ENCODE measurements at regions not wholly inside any gene's neighbourhood (a gene's known extent, or its start where the extent isn't known, plus 50 kb on each side); places are given as distances from the start of the nearest gene placed in this dataset.

- peaks cover 2% of the 10 kb centered on the region for H3K4me1 ChIP-seq (ENCODE audit: insufficient read depth, low read length)
- TF ChIP-seq CTCF (IDR thresholded peaks at IDR 0.05; ENCODE audit: insufficient read depth, low read depth, low read length) (no peak), EZH2 (IDR thresholded peaks at IDR 0.05; ENCODE audit: insufficient read depth, low read length) (no peak)
- H3K27ac Mint-ChIP-seq (ENCODE audit: unreplicated experiment), result peak overlapping the region; percentile 41
- no peak overlapping the region for H3K27ac ChIP-seq (ENCODE audit: low read depth, low read length)
- no peak overlapping the region for H3K4me2 ChIP-seq (ENCODE audit: low read length)
- H3K36me3 Mint-ChIP-seq (ENCODE audit: low read depth, unreplicated experiment), result peaks cover 7% of the 10 kb centered on the region
- H3K27me3 ChIP-seq (ENCODE audit: insufficient read depth, low read length), result no peaks in the 10 kb centered on the region
- no peaks in the 10 kb centered on the region for H4K20me1 ChIP-seq (ENCODE audit: insufficient read depth, low read length)
- H3K4me3 Mint-ChIP-seq (ENCODE audit: unreplicated experiment), result no peak overlapping the region
- FAIRE-seq (no peak), DNase-seq (ENCODE audit: low read depth) (no peak)
- H3K9me3 Mint-ChIP-seq (ENCODE audit: unreplicated experiment), result no peaks in the 10 kb centered on the region
- no peak overlapping the region for H3K4me3 ChIP-seq (ENCODE audit: insufficient read depth, low read depth, low read length)
- no peak overlapping the region for H2AFZ ChIP-seq (ENCODE audit: low read depth, low read length)
- no peak overlapping the region for H3K9ac ChIP-seq (ENCODE audit: low read length)
- peaks cover 5% of the 10 kb centered on the region for H3K4me1 Mint-ChIP-seq (ENCODE audit: low read depth, unreplicated experiment)
- H3K79me2 ChIP-seq (ENCODE audit: insufficient read depth, low read length), result no peaks in the 10 kb centered on the region
- no peaks in the 10 kb centered on the region for H3K9me3 ChIP-seq (ENCODE audit: insufficient read depth, low read depth, low read length)
- H3K36me3 ChIP-seq (ENCODE audit: insufficient read depth, low read length), result peaks cover 4% of the 10 kb centered on the region
- no peaks in the 10 kb centered on the region for H3K27me3 Mint-ChIP-seq (ENCODE audit: low read depth, unreplicated experiment)
Measured at GRCh38 chr21:28871388-28872010, 121.2 kb downstream of the LTN1 start.

- Histone ChIP-seq H3K4me2 (ENCODE audit: low read length) (no peak overlapping the region), H3K27ac (ENCODE audit: low read depth, low read length) (no peak overlapping the region), H3K4me1 (ENCODE audit: insufficient read depth, low read length) (peaks cover 2% of the 10 kb centered on the region), H3K36me3 (ENCODE audit: insufficient read depth, low read length) (no peaks in the 10 kb centered on the region), H3K27me3 (ENCODE audit: insufficient read depth, low read length) (no peaks in the 10 kb centered on the region), H4K20me1 (ENCODE audit: insufficient read depth, low read length) (no peaks in the 10 kb centered on the region), H3K4me3 (ENCODE audit: insufficient read depth, low read depth, low read length) (no peak overlapping the region), H3K9me3 (ENCODE audit: insufficient read depth, low read depth, low read length) (no peaks in the 10 kb centered on the region), H3K9ac (ENCODE audit: low read length) (no peak overlapping the region), H2AFZ (ENCODE audit: low read depth, low read length) (no peak overlapping the region), H3K79me2 (ENCODE audit: insufficient read depth, low read length) (no peaks in the 10 kb centered on the region)
- Mint-ChIP-seq H3K36me3 (ENCODE audit: low read depth, unreplicated experiment) (peaks cover 1% of the 10 kb centered on the region), H3K4me3 (ENCODE audit: unreplicated experiment) (no peak overlapping the region), H3K4me1 (ENCODE audit: low read depth, unreplicated experiment) (peaks cover 5% of the 10 kb centered on the region), H3K9me3 (ENCODE audit: unreplicated experiment) (no peaks in the 10 kb centered on the region), H3K27me3 (ENCODE audit: low read depth, unreplicated experiment) (no peaks in the 10 kb centered on the region), H3K27ac (ENCODE audit: unreplicated experiment) (no peak overlapping the region)
- FAIRE-seq, result peak; percentile 47
- TF ChIP-seq CTCF (IDR thresholded peaks at IDR 0.05; ENCODE audit: insufficient read depth, low read depth, low read length), result no peak
- TF ChIP-seq EZH2 (IDR thresholded peaks at IDR 0.05; ENCODE audit: insufficient read depth, low read length), result no peak
- DNase-seq (ENCODE audit: low read depth), result no peak
Measured at GRCh38 chr21:28867401-28867800, 125.3 kb downstream of the LTN1 start.

GRCh38 chr21:28865488-28866186, 127.0 kb downstream of the LTN1 start:
- no peak overlapping the region for H3K4me2 ChIP-seq (ENCODE audit: low read length)
- no peaks in the 10 kb centered on the region for H4K20me1 ChIP-seq (ENCODE audit: insufficient read depth, low read length)
- no peak for DNase-seq (ENCODE audit: low read depth)
- no peaks in the 10 kb centered on the region for H3K79me2 ChIP-seq (ENCODE audit: insufficient read depth, low read length)
- Mint-ChIP-seq H3K27me3 (ENCODE audit: low read depth, unreplicated experiment) (no peaks in the 10 kb centered on the region), H3K9me3 (ENCODE audit: unreplicated experiment) (no peaks in the 10 kb centered on the region), H3K4me1 (ENCODE audit: low read depth, unreplicated experiment) (no peaks in the 10 kb centered on the region), H3K36me3 (ENCODE audit: low read depth, unreplicated experiment) (peaks cover 3% of the 10 kb centered on the region), H3K4me3 (ENCODE audit: unreplicated experiment) (no peak overlapping the region), H3K27ac (ENCODE audit: unreplicated experiment) (no peak overlapping the region)
- no peaks in the 10 kb centered on the region for H3K36me3 ChIP-seq (ENCODE audit: insufficient read depth, low read length)
- FAIRE-seq, result no peak
- no peaks in the 10 kb centered on the region for H3K27me3 ChIP-seq (ENCODE audit: insufficient read depth, low read length)
- no peak overlapping the region for H3K27ac ChIP-seq (ENCODE audit: low read depth, low read length)
- no peak for TF ChIP-seq CTCF (IDR thresholded peaks at IDR 0.05; ENCODE audit: insufficient read depth, low read depth, low read length)
- TF ChIP-seq EZH2 (IDR thresholded peaks at IDR 0.05; ENCODE audit: insufficient read depth, low read length), result no peak
- H3K4me3 ChIP-seq (ENCODE audit: insufficient read depth, low read depth, low read length), result no peak overlapping the region
- peaks cover 2% of the 10 kb centered on the region for H3K4me1 ChIP-seq (ENCODE audit: insufficient read depth, low read length)
- H2AFZ ChIP-seq (ENCODE audit: low read depth, low read length), result no peak overlapping the region
- no peaks in the 10 kb centered on the region for H3K9me3 ChIP-seq (ENCODE audit: insufficient read depth, low read depth, low read length)
- H3K9ac ChIP-seq (ENCODE audit: low read length), result no peak overlapping the region
